ENCODE measurements at regions not wholly inside any gene's neighbourhood (a gene's known extent, or its start where the extent isn't known, plus 50 kb on each side); places are given as distances from the start of the nearest gene placed in this dataset.

DNA sequence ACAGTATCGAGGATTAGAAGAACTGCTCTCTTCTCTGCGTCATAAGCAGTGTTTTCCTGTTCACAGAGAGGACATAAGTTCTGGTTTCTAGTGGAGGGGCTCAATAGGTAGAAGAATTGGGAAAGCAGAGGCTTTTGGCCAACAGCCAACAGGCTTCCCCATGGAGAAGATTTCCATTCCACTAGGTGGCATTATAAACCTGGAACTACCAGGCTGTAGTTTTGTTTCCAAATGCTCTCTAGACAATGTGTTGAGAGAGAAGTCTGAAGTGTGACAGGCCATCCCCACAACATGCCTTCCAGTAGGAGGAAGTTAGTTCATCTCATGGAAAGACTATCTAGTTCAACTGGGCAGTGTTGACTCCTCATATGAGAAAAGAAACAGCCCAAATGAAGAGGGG lies 63.8 kb upstream of the ANXA10 start:
- TF ChIP-seq CTCF (IDR thresholded peaks at IDR 0.05) = peak in 1 of 12 donors; percentile 4
- no peak for TF ChIP-seq POLR2A (IDR thresholded peaks at IDR 0.05)

Data from heart left ventricle (tissue), 13 donors.